GM18861 (cell line): ENCODE measurements at regions not wholly inside any gene's neighbourhood (a gene's known extent, or its start where the extent isn't known, plus 50 kb on each side); places are given as distances from the start of the nearest gene placed in this dataset.
"Not testable (repeated sequence)": the region's sequence is repeated elsewhere in the genome, so short reads cannot be mapped to it uniquely, and the experiment has no call there.

Experiments used
- ATAC-seq: cut with Tn5 transposase; IDR thresholded peaks from one replicate; pipeline ENCODE4 v1.9.1; 2021; ENCODE audit not compliant: unreplicated experiment

DNA sequence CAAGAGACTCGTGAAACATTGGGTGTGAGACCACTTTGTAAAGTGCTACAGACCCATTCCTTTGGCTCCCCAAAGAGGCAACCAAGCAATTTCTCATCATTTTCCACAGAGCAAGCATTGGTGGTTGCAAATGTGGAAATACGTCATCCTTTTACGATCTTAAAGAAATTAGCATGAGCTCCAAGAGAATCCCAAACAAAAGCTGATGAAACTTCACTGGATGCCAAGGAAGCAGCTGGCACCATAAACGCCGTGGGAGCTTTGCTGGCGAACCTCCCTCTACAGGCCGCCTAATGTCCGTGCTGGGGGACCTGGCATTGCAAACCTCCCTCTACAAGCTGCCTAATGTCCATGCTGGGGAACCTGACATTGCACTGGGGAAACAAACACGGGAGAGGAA, 432.4 kb downstream of the ACTL7B start:
- no peak for ATAC-seq

DNA sequence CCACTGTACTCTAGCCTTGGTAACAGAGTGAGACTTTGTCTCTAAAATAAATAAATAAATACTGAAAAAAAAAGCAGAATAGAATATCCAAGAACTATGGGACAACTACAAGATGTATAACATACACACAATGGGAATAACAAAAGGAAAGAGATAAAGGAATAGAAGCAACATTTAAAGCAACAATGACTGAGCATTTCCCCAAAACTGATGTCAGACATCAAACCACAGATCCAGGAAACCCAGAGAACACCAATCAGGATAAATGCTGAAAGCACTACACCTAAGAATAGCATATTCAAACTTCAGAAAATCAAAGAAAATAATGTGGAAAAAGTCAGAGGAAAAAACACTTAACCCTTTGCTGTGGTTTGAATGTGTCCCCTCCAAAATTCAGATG, 436.4 kb downstream of the ACTL7B start:
- no peak for ATAC-seq

DNA sequence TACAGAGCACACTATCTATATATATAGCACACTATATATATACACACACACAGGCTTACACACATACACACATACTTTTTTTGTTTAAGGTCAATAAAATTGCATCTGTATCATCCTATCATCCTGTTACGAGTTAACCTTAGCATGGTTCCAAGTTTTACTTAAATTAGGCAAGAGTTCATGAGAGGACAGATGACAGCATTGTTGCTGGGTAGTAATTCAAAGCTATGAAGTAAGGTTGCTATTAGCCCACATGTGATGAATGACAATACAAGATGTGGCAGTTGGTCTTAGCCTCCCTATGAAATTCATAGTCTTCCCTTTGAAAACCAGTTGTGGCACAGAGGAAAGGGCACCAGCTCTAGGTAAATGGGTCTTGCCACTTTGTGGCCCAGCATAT, 438.1 kb downstream of the ACTL7B start:
- no peak for ATAC-seq

DNA sequence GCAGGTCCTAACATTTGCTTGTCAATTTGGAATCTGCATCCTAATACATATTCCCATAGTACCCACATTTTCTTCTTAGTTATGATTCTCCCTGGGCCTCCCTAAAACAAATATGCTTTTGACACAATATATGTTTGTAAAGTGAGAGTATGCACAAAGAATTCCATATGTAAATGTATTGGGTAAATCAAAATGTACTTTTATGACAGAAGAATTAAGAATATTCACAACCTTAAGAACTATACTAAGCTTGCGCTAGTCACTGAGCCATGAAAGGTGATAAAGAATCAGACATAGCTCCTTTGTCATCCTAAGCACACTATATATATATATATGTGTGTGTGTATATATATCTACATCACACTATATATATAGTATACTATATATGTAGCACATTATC, 438.5 kb downstream of the ACTL7B start:
- ATAC-seq: no peak

DNA sequence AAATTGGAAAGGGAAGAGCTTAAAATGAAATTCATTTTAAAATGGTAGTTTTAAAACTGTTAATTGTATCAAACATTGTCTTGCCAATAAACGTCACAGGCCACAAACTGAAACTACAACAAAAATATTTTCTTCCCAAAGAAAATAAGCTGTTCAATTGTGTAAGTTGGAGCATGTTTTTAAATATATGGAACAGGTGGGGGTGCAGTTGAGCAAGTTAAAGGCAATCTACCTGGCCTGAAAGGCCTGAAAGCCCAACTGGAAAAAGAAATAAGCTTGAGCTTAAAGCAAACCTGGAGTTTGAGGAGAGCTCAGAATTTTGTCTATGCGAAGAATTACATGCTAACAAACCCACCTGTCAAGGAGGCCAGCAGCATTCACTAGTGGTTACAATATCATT, 439.5 kb downstream of the ACTL7B start:
- ATAC-seq: no peak

DNA sequence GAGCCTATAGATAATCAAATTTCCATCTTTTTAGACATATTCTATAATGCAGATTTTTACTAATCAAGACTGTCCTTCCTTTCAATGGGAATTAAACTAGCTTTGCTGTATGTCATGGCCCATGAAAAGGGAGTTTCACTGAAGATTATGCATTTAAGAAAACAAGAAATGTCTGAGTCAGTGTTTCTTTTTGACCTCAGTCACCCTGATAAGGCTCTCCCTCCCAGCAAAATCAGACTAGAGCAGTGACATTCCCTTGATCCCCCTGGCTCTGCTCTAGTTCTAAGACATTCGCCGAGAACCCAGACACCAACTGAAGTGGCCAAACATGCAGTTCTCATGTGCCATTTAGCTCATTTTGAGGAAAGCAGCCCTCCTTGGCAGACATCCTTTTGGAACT, 442.0 kb downstream of the ACTL7B start:
- ATAC-seq: no peak

DNA sequence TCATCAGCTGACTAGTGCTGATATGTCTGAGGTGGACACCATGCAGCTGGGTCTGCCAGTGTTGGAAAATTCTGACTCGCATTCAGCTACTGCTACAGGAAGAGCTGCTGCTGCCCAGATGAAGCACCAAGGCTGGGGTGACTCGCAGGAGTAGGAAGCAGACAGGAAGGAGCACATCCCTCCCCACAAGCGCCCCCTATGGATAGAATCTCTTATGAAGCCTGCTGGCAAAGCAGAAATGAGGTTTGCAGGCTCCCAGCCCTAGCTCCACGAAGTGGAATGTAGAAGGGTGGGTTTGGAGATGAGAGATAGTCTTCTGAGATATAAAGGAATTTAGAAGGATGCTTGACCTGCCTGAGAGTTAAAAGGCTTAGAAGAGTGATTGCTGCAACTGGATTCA, 443.0 kb downstream of the ACTL7B start:
- ATAC-seq: no peak

DNA sequence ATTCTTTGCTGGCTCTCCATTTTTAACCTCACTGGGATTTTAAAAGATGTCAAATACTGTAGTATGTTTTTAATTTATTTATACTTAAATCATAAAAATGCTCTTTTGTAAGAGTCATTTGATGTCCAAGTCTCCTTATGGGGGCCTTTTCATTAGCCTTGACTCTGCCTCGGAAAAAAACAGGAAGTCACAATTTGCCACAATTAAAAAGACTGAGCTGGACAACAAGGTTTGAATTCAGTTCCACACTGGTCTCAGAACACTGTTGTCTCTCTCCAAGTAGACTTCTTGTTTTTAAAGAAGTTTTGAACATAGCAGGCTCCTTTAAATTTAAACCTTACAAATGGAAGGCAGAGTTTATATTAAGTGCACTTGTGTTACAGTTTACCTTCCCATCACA, 444.2 kb downstream of the ACTL7B start:
- ATAC-seq: no peak

DNA sequence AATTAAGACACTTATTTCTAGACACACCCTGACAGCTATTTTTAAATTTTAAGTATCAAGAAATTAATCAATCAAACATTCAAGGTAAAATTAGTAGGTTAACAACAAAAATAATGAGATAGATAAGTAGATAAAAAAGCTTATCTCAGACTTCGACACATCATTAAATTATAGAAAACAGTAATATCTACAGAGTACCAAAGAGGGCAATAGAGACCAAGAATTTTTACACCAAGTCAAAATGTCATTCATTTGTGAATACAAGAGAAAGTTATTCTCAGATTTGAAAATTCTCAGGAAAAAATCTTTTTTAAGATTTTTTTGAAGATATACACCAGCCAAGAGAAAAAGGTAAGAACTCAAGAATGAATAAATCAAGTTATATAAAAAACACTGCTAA, 445.6 kb downstream of the ACTL7B start:
- ATAC-seq: no peak

DNA sequence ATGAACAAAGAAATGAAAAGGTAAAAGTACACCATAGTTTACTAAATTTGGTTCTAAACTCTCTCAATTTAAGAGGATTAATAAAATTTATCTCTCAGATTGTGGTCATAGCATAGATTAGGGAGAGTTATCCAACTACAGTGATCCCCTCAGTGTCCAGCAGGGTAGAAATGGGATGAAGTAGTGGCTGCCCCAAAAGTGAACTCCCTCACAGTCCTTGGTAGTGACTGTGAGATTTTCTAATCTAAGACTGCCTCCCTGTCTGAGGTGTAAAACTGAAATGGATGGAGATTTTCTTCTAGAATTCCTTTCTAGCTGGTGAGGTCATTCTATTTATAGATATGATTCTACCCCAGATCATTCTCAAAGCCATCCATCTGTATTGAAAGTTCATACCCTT, 455.5 kb downstream of the ACTL7B start:
- no peak for ATAC-seq

DNA sequence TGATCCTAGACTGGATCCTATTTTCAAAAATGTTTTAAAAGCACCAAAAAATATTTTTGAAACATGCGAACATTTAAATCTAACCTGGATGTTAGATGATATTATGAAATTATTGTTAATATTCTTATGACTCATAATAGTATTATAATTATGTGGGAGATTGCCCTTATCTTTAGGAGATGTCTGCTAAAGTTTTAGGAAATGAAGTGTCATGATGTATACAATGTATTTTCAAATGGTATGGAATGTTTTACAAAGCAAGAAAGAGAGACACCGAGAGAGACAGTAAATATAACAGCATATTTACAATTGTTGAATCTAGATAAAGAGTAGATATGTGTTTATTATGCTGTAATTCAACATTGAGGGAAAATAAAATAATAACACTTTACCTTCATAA, 455.9 kb downstream of the ACTL7B start:
- no peak for ATAC-seq

DNA sequence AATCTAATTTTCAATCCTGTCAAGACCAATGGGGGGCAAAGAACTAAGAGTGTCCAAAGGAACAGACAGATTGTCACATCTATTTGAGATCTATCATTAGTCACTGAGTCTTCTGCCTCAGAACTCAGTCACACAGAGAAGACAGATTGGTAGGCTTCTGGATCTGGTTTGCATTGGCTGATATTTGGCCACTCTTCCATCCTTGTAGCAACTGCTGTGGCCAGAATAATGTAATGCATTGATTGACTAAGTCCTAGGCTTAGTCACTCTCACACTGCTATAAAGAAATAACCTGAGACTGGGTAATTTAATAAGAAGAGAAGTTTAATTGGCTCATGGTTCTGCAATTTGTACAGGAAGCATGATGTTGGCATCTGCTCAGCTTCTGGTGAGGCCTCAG, 458.5 kb downstream of the ACTL7B start:
- ATAC-seq: no peak

DNA sequence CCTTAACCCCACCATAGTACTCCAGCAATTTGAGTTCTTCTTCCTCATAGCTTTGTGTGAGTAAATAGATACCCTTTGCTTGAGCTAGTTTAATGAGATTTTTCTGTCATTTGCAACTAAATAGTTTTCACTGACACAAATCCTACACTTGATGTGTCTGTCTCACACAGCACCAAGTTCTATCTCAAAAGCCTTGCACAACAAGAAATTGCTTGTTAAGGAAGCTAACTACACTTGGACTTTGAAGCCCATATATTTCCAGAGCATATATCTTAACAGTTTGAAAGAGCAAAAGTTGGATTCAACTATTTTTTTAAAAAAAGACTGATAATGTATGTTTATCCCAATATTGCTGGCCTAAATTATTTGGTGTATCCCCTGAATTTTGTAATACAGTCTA, 459.2 kb downstream of the ACTL7B start:
- ATAC-seq: no peak

DNA sequence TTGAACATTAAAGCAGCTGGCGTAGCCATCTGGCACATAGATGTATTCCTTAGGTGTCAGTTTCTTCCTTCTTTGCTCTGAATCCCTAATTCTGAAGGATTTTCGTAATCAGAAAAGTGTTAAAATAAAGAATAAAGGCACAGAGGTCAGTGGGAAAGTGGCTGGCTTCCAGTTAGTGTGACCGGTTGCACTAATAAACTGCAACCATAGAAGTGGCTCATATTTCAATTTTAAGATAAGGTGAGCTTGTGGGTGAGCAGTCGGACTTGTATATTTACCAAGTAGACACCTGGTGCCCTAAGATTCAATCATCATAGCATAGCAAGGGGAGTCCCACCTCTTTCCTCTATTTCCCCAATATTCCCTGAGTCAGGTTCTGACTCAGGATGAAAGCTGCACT, 459.6 kb downstream of the ACTL7B start:
- ATAC-seq: no peak

DNA sequence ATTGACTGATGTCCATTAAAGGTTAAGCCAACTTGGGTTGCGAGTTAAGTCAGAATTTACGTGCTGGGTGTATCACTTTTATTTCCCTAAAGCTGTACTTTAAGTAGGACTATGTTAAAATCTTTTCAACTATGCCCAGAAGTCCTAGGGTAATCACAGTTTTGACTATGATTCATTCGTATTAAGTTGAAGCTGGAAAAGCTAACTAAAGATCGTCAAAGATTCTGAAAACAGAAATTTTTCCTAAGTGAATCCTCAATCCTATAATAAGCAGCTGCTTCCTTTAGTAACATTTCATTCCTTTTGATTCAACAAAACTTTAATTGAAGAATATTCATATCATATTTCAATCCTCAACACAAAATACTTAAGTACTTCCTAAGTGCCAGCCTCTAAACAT, 460.4 kb downstream of the ACTL7B start:
- no peak for ATAC-seq

DNA sequence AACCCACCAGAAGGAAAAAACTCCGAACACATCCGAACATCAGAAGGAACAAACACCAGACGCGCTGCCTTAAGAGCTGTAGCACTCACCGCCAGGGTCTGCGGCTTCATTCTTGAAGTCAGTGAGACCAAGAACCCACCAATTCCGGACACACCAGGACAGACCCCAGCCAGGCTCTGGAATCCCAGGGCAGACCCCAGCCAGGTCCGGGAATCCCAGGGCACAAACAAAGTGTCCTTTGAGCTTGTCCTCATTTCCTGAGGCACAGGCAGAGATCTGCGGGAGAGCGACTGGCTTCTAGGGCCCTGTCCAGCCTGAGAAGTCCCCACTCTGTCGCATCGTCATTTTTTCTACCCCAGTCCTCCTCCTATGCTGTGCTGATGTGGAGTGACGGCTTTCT, 461.1 kb downstream of the ACTL7B start:
- no peak for ATAC-seq

DNA sequence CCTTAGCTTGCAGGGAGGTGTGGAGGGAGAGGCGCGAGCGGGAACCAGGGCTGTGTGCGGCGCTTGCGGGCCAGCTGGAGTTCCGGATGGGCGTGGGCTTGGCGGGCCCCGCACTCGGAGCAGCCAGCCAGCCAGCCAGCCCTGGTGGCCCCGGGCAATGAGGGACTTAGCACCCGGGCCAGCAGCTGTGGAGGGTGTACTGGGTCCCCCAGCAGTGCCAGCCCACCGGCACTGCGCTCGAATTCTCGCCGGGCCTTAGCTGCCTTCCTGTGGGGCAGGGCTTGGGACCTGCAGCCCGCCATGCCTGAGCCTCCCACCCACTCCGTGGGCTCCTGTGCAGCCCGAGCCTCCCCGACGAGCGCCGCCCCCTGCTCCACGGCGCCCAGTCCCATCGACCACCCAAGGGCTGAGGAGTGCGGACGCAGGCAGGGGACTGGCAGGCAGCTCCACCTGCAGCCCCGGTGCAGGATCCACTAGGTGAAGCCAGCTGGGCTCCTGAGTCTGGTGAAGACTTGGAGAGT, 462.2 kb downstream of the ACTL7B start:
- ATAC-seq: not testable (repeated sequence)

DNA sequence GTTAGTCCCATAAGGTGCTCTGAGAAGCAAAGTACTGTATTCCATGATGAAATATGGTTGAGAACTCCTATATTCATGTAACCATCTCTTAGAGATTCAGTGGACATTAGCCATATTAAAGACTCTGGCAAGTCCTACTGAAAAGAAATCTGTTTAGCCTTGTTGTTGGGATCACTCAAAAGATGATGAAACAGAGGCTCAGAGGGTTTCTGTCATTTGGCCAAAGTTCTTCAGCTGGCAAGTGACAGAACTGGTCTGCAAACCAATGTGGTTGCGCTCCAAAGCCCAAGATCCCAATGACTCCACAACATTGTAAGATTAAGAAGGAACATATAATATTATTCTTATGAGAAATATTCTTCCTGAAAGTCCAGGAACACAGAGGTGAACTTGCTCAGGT, 462.9 kb downstream of the ACTL7B start:
- no peak for ATAC-seq

DNA sequence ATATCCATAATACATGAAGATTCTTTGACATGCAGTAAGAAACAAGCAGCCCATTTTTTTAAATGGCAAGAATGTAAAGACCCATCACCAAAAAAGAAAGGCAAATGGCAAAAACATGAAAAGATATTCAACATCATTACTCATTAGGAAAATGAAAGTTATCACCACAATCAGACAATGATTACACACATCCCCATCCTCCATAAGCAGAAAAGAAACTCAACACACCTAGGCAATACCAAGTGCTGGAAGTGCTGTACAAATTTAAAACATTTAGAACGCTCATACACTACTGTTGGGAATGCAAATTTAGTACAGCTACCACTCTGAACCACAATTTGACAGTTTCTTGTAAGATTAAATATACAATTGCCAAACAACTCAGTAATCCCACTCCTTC, 466.7 kb downstream of the ACTL7B start:
- ATAC-seq: no peak

DNA sequence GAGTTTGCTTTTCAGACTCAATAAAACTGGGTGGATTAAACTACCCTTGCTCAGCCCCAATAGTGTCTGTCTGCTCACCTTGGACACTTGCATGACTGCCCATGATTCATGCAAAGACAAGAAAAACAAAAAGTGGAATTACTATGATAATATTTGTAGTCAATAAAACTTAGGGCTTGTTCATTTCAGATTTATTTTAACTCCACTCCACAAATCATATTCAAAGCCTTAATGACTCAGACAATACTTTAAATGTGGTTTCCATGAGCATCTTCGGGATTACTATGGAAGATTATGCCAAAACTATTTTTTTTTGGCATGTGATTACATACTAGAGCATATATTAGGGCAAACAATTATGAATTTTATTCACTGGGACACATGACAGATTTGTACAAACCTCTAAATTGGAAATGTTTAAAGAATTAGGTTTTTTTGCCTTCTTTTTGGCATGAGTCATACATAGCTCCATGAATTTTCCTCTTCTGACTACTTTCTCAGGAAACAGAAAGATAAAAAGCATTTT, 468.9 kb downstream of the ACTL7B start:
- ATAC-seq: no peak

DNA sequence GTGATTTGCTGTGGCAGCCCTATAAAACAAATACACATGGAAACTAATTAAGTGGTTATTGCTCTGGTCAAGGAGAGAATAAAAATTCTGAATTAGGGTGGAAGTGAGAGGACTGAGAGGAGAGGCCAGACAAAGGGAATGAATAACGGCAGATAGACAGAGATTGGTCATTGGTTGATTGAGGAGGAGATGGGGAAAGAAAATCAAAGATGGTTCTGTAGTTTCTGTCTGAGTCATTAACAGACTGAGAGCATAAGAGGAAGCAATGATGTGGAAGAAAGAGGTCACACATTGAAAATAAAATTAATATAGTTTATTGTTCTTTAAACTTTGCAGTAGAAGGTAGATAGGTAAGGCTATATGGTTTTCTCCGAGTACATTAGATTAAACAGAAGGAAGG, 469.8 kb downstream of the ACTL7B start:
- ATAC-seq: no peak

DNA sequence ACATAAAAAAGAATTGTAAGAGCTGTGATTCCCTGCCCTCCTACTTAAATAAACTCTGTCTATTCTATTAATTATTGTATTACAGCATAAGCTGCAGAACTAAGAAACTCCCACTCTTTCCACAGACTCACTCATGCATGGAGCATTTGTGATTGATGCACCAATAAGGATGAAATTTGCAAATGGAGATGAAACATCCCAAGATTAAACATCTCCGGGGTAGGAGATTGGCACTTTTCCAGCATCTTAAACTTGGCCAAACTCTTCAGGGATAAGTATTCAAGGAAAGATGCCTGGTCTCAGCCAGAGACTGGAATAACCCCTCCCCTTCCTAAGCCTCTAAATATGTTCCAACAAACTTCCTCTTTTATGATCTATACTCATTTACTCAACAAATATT, 472.0 kb downstream of the ACTL7B start:
- no peak for ATAC-seq

DNA sequence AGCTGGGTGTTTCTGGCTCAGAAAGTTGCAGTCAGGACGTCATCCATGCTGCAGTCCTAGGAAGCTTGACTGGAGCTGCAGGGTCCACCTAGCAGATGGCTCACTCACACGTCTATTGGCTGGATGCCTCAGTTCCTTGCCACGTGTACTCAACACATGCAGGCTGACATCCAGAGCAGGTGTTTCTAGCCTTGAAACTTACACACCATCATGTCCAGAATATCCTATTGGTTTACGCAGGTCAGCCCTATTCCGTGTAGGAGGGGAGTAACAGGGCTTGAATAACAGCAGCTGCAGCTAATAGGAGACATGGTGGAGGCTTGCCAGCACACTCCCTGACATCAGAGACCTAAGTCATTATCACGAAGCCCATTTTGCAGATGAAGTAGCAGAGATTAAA, 473.5 kb downstream of the ACTL7B start:
- ATAC-seq: no peak

DNA sequence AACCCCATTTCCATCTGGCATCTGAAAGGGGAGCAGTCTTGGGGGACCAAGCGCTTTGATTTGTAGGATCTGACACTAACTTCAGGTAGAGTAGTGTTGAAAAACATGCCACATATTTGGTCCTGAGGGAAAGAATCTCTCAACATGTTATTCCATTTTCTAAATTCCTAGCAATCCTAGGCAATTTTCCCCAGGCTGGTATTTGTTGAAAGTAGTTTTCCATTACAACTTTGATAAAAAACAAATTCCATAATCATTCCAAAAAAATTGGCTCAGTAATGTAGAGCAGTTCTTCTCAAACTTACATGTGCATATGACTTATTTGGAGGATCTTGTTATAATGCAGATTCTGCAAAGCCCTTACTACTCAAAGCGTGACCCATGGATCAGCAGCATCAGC, 477.9 kb downstream of the ACTL7B start:
- ATAC-seq: no peak
